Cardiac fibroblast (primary cell): ENCODE measurements at regions not wholly inside any gene's neighbourhood (a gene's known extent, or its start where the extent isn't known, plus 50 kb on each side); places are given as distances from the start of the nearest gene placed in this dataset.

Experiments used
- DNase-seq, 2 donors: peaks; one replicate each; pipeline versions ENCODE4 v3.0.0 to v3.0.0-alpha.2; 2010; ENCODE audit warnings: low read depth in 2 of 2
- H3K4me3 ChIP-seq, 2 donors: replicated peaks in 1 of 2; 1 replicate in 1 of 2; 2 replicates in 1 of 2; pipeline ENCODE4 v1.5.1; 2011; ENCODE audit warnings: low read depth in 2 of 2, low read length in 2 of 2, mild to moderate bottlenecking in 2 of 2, moderate library complexity in 1 of 2
- TF ChIP-seq, protein P1 (sequence below): IDR thresholded peaks from one replicate; pipeline ENCODE4 v1.5.1; 2011; ENCODE audit warnings: low read depth, mild to moderate bottlenecking, low read length, inconsistent platforms

DNA sequence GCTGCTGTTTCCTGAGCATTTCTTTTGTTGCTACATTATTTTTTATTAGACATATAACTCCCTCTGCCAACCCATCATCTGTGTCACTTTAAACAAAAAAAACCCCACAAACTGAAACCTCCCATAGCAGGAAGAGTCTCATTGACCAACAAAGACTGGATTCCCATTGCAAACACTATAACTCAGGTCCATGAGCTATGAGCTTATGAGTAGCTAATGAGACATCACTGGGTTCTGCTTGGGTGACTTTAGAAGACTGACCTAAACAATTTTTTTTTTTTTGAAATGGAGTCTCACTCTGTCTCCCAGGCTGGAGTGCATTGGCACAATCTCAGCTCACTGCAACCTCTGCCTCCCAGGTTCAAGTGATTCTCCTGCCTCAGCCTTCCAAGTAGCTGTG is 212.8 kb downstream of the LTN1 start:
- no peak overlapping the region for H3K4me3 ChIP-seq
- TF ChIP-seq, protein P1, sequence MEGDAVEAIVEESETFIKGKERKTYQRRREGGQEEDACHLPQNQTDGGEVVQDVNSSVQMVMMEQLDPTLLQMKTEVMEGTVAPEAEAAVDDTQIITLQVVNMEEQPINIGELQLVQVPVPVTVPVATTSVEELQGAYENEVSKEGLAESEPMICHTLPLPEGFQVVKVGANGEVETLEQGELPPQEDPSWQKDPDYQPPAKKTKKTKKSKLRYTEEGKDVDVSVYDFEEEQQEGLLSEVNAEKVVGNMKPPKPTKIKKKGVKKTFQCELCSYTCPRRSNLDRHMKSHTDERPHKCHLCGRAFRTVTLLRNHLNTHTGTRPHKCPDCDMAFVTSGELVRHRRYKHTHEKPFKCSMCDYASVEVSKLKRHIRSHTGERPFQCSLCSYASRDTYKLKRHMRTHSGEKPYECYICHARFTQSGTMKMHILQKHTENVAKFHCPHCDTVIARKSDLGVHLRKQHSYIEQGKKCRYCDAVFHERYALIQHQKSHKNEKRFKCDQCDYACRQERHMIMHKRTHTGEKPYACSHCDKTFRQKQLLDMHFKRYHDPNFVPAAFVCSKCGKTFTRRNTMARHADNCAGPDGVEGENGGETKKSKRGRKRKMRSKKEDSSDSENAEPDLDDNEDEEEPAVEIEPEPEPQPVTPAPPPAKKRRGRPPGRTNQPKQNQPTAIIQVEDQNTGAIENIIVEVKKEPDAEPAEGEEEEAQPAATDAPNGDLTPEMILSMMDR = no peak
- DNase-seq = no peak

DNA sequence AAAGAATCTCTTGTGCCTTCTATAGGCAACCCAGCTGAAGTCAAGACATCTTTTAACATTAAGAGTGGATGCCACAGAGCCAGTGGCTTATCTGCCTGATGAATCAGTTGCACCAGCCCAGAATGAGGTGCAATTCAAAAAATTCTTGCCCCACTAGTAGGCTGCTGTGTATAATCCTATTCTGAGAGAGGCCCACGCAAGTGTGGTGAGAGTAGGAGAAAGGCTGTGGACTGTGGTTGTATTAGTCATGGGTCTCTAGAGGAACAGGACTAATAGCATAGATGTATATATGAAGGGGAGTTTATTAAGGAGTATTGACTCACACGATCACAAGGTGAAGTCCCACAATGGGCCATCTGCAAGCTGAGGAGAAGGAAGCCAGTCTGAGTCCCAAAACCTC is 216.4 kb downstream of the LTN1 start:
- H3K4me3 ChIP-seq = no peak overlapping the region
- DNase-seq = peak; percentile 59 to 89
- TF ChIP-seq, protein P1 = no peak

DNA sequence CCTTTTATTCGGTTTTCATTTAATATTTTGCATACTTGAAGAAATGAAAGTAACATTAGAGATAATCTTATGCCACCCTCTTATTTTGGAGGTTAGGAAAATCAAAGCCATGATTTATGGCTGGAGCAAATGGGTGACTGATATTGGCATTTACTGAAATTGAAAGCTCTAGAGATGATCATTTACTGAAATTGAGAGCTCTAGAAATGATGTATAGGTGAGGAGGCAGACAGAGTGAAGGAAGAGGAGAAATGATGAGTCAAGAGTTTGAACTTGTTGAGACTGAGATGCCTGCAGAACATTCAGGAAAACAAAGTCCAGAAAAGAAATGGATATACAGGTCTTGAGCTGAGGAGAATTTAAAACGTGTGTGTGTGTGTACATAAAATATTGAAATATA is 217.6 kb downstream of the LTN1 start:
- no peak overlapping the region for H3K4me3 ChIP-seq
- TF ChIP-seq, protein P1 = no peak
- no peak for DNase-seq

- DNase-seq = peak in 1 of 2 donors; percentile 19
- TF ChIP-seq, protein P1 = no peak
- H3K4me3 ChIP-seq = no peak overlapping the region
Measured at GRCh38 chr21:28773036-28773435, 219.6 kb downstream of the LTN1 start.

GRCh38 chr21:28771790-28772501 is 220.7 kb downstream of the LTN1 start:
- TF ChIP-seq, protein P1 = no peak
- H3K4me3 ChIP-seq = no peak overlapping the region
- peak; percentile 87 for DNase-seq

- H3K4me3 ChIP-seq = no peak overlapping the region
- peak; percentile 16 to 69 for DNase-seq
- TF ChIP-seq, protein P1 = no peak
Measured at GRCh38 chr21:28770867-28771661, 221.6 kb downstream of the LTN1 start.
